K562 (cell line): ENCODE measurements at regions not wholly inside any gene's neighbourhood (a gene's known extent, or its start where the extent isn't known, plus 50 kb on each side); places are given as distances from the start of the nearest gene placed in this dataset.

Experiments
- MGA ChIP-seq: fragments of 450-650 bp; IDR thresholded peaks from 2 replicates; pipeline ENCODE4 v1.6.1; 2016; ENCODE audit warnings: mild to moderate bottlenecking, moderate library complexity

GRCh38 chr7:49660170-49660783, 113.2 kb upstream of the VWC2 start (continued):
- no peak for TF ChIP-seq MGA
